ENCODE measurements at regions not wholly inside any gene's neighbourhood (a gene's known extent, or its start where the extent isn't known, plus 50 kb on each side); places are given as distances from the start of the nearest gene placed in this dataset.

GRCh38 chr14:86790408-86791364 is 1202.3 kb downstream of the GALC start:
- no peaks in the 10 kb centered on the region for H3K36me3 ChIP-seq
- H3K4me1 ChIP-seq = no peaks in the 10 kb centered on the region
- 93% methylated on average over 5 of the region's 5 CpGs for WGBS
- no peaks in the 10 kb centered on the region for H3K9me3 ChIP-seq
- H3K27me3 ChIP-seq = no peaks in the 10 kb centered on the region
- intact Hi-C loops (cut with DNase I) = no loop called here
- no peak overlapping the region for H3K27ac ChIP-seq (replicated peaks in 1 of 4)
- no peak overlapping the region for H3K4me3 ChIP-seq
- TF ChIP-seq POLR2AphosphoS5 (IDR thresholded peaks at IDR 0.05) = no peak
- TF ChIP-seq POLR2A (IDR thresholded peaks at IDR 0.05; ENCODE audit: low read depth) = no peak
- TF ChIP-seq, protein P1, sequence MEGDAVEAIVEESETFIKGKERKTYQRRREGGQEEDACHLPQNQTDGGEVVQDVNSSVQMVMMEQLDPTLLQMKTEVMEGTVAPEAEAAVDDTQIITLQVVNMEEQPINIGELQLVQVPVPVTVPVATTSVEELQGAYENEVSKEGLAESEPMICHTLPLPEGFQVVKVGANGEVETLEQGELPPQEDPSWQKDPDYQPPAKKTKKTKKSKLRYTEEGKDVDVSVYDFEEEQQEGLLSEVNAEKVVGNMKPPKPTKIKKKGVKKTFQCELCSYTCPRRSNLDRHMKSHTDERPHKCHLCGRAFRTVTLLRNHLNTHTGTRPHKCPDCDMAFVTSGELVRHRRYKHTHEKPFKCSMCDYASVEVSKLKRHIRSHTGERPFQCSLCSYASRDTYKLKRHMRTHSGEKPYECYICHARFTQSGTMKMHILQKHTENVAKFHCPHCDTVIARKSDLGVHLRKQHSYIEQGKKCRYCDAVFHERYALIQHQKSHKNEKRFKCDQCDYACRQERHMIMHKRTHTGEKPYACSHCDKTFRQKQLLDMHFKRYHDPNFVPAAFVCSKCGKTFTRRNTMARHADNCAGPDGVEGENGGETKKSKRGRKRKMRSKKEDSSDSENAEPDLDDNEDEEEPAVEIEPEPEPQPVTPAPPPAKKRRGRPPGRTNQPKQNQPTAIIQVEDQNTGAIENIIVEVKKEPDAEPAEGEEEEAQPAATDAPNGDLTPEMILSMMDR (IDR thresholded peaks at IDR 0.05) = no peak
- no peak for TF ChIP-seq EP300 (IDR thresholded peaks at IDR 0.05)
- DNase-seq (ENCODE audit: extremely low spot score) = no peak

- Histone ChIP-seq H3K36me3 (no peaks in the 10 kb centered on the region), H3K27me3 (no peaks in the 10 kb centered on the region), H3K27ac (replicated peaks in 1 of 4) (no peak overlapping the region), H3K4me1 (no peaks in the 10 kb centered on the region), H3K4me3 (no peak overlapping the region), H3K9me3 (no peaks in the 10 kb centered on the region)
- 76% methylated on average over 1 of the region's 1 CpG for WGBS
- TF ChIP-seq, protein P1 (IDR thresholded peaks at IDR 0.05) = no peak
- TF ChIP-seq POLR2A (IDR thresholded peaks at IDR 0.05; ENCODE audit: low read depth) (no peak), EP300 (IDR thresholded peaks at IDR 0.05) (no peak), POLR2AphosphoS5 (IDR thresholded peaks at IDR 0.05) (no peak)
- intact Hi-C loops (cut with DNase I) = no loop called here
- DNase-seq (ENCODE audit: extremely low spot score) = no peak
These were observed 1204.8 kb downstream of the GALC start for GRCh38 chr14:86788224-86788623.

- 61% methylated on average over 3 of the region's 3 CpGs for WGBS
- Histone ChIP-seq H3K27me3 (no peaks in the 10 kb centered on the region), H3K36me3 (no peaks in the 10 kb centered on the region), H3K27ac (replicated peaks in 1 of 4) (no peak overlapping the region), H3K4me1 (no peaks in the 10 kb centered on the region), H3K9me3 (no peaks in the 10 kb centered on the region), H3K4me3 (no peak overlapping the region)
- TF ChIP-seq POLR2A (IDR thresholded peaks at IDR 0.05; ENCODE audit: low read depth) (no peak), EP300 (IDR thresholded peaks at IDR 0.05) (no peak), POLR2AphosphoS5 (IDR thresholded peaks at IDR 0.05) (no peak)
- TF ChIP-seq, protein P1 (IDR thresholded peaks at IDR 0.05) = no peak
- DNase-seq (ENCODE audit: extremely low spot score) = no peak
- intact Hi-C loops (cut with DNase I) = no loop called here
These were observed 1205.3 kb downstream of the GALC start for GRCh38 chr14:86787717-86788116.

GRCh38 chr14:86782092-86782580 is 1210.8 kb downstream of the GALC start:
- TF ChIP-seq, protein P1 (IDR thresholded peaks at IDR 0.05) = no peak
- no peak for TF ChIP-seq POLR2AphosphoS5 (IDR thresholded peaks at IDR 0.05)
- no peak for TF ChIP-seq POLR2A (IDR thresholded peaks at IDR 0.05; ENCODE audit: low read depth)
- no peak for TF ChIP-seq EP300 (IDR thresholded peaks at IDR 0.05)
- H3K27me3 ChIP-seq = no peaks in the 10 kb centered on the region
- 95% methylated on average over 6 of the region's 6 CpGs for WGBS
- H3K36me3 ChIP-seq = no peaks in the 10 kb centered on the region
- intact Hi-C loops (cut with DNase I) = no loop called here
- no peak overlapping the region for H3K27ac ChIP-seq (replicated peaks in 1 of 4)
- no peaks in the 10 kb centered on the region for H3K9me3 ChIP-seq
- DNase-seq (ENCODE audit: extremely low spot score) = no peak
- H3K4me1 ChIP-seq = no peaks in the 10 kb centered on the region
- no peak overlapping the region for H3K4me3 ChIP-seq
